HPDE6-E6E7 (cell line): ENCODE measurements at regions not wholly inside any gene's neighbourhood (a gene's known extent, or its start where the extent isn't known, plus 50 kb on each side); places are given as distances from the start of the nearest gene placed in this dataset.
"Not testable (repeated sequence)": the region's sequence is repeated elsewhere in the genome, so short reads cannot be mapped to it uniquely, and the experiment has no call there.

ENCODE experiments used
- DNase-seq: peaks from one replicate; pipeline ENCODE4 v3.0.0; 2011; ENCODE audit warnings: missing footprints; ENCODE audit errors: extremely low spot score

DNA sequence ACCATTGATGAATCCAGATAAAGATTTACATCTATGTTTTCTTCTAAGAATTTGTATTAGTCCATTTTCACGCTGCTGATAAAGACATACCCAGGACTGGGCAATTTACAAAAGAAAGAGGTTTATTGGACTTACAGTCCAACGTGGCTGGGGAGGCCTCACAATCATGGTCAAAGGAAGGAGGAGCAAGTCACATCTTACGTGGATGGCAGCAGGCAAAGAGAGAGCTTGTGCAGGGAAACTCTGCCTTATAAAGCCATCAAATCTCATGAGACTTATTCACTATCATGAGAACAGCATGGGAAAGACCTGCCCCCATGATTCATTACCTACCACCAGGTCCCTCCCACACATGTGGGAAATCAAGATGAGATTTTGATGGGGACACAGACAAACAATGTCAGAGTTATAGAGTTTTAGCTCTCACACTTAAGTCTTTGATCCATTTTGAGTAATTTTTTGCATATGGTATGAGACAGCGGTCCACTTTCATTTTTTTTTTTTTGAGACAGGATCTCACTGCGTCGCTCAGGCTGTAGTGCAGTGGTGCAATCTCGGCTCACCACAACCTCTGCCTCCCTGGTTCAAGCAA lies 53.5 kb upstream of the JADE2 start:
- DNase-seq = not testable (repeated sequence)

DNA sequence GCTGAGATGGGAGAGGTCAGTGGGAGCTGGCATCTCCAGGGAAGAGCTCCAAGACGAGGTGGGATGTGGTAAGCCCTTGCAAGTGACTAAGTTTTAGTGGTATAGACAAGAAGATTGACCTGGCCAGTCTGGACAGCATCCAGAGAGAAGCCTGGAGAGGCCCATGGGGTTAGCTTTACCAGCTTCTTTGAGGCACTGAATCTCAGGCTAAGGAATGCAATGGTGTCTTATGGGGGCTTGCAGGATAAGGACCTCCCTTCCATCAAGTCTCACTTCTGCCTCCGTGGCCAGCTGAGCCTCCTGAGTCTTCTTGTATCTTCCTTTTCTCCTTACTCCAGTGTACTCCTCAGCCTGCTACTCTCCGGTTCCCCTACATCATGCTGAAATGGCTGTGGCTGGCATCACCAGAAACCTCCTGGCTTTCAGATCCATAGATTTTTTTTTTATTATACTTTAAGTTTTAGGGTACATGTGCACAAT lies 56.5 kb upstream of the JADE2 start:
- no peak for DNase-seq

DNA sequence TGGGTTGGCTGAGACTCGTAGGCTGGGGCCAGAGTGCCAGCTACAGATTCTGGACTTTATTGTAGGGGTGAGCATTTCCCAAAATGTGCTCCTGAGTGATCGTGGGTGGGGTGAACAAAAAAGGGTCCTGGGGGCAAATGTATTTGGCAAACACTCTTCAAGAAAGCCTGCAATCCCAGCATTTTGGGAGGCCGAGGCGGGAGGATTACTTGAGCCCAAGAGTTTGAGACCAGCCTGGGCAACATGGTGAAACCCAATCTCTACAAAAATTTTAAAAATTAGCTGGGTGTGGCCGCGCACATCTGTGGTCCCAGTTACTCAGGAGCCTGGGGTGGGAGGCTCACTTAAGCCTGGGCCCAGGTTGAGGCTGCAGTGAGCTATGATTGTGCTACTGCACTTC lies 55.5 kb upstream of the CDKN2AIPNL start:
- no peak for DNase-seq

- peak; percentile 76 for DNase-seq
Measured at GRCh38 chr5:134466241-134467069, 54.8 kb upstream of the CDKN2AIPNL start.

DNA sequence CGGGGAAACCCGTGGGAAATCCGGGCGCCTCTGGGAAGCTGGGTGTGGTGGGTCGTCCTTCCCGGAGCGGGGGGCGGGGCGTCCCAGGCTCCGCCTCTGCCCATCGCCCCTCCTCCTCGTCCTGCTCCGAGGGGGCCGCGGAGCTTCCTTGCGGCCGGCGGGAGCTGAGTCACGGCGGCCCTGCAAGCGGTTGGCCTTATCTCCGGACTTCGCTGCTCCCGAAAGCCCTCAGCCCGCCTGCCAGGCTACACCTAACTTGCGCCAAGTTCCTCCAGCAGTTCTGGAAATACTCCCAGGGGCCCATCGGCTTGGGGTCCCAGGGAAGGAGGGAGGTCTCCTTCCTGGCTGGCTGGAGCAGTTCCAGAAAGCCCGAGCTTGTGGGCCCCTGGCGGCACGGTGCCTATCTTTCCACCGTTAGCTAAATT lies 54.1 kb upstream of the CDKN2AIPNL start:
- peak; percentile 94 for DNase-seq

DNA sequence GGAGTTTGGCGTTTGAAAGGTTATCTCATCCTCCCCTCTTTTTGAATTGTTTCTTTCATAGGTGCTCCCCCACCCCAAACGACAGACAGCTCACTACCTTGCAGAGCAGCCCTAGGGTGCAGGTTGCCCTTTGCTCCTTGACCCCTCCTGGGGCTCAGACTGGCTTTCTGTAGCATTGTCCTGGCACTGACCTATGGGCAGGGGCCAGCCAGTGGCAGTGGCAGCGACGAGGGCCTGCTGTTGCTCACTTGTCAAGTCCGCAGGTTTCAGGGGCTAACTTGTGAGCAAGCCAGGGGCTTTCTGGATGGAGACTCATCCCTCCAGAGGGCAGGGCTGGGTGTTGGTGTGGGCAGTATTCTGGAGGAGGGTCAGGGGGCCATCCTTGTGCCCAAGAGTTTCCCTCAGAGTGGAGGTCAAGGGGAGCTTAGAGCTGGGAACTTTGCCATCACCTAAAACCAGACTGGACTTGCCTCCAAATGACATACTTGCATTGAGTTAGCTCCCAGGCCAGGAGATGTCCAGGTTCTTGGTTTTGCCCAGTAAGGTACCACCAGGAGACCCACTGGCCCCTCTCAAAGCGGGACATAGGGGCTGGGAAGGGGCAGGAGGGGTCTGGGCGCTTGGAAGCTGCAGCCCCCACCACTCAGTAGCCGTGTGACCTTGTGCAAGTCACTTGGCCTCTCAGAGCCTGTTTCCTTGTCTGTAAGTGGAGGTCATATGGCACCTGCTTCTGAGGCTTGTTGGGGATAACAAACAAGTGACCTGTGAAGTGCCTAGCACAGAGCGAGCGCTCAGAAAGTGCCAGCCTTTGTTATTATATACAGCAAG lies 53.5 kb upstream of the CDKN2AIPNL start:
- DNase-seq = no peak

DNA sequence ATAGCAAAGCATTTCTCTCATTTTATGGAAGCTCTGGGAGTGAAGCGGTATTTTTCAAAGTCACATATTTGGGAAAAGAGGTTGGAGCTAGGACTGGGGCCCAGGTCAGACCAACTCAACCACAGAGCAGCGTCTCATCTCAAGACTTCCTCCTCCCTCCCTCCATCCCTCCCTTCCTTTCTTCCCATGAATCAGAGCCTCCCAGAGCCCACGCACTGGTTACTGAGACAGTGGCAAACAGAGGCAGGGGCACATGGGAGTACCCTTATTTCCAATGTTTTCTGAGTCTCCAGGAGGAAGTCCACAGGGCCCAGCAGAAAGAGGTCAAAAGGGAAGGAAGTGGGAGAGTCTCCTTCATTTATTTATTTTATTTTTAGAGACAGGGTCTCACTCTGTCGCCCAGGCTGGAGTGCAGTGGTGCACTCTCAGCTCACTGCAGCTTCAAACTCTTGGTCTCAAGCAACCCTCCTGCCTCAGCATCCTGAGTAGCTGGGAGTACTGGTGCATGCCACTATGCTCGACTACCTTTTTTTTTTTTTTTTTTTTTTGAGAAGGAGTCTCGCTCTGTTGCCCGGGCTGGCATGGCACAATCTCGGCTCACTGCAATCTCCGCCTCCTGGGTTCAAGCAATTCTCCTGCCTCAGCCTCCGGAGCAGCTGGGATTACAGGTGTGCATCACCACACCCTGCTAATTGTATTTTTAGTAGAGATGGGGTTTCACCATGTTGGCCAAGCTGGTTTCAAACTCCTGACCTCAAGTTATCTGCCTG lies 52.5 kb upstream of the CDKN2AIPNL start:
- no peak for DNase-seq

DNA sequence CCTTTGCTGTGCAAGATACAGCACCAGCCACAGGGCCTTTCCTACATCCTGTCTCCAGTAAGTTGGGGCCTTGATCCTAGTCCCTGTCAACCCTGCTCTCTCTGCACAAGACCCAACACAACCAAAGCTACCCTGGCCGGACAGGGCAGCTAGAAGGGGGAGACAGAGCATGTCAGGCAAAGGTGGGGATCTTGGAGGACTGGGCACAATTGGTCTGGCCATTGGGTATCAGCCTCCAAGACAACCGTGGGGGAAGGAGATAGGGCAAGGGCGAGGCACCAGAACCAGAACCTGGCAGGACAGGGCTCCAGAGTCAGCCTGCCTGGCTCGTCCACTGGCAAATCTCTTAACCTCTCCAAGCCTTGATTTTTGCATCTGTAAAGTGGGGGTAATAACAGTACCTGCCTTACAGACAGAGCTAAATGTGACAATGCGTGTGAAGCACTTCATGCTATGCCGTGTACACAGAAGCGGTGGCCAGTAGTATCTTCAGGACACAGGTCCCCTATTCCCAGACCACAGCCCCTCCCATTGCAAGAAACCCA lies 51.6 kb upstream of the CDKN2AIPNL start:
- no peak for DNase-seq

GRCh38 chr5:134462761-134463160 lies 51.1 kb upstream of the CDKN2AIPNL start:
- no peak for DNase-seq

DNA sequence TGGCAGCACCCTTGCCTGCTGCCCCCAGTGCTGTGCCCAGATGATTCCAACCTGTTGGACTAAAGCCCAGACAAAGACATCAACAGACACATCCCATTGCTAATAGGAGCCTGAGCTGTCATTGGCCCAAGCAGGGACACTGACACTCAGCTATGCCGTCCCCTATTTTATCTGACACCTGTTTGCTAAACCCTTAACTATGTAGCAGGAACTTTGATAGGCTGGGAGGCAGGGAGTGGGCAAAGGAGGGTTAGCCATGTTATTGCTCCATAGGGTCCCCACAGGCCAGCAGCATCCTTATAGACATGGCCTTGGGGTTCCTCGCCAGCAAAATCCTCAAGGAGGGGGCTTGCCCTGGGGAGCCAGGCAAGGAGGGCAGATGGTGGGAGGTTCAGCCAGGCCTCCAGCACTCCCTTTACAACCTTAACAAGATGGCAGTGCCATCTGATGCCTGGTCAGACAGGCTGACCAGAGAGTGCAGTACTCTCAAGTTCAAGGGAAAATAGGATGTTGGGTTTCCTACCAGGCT lies 50.4 kb upstream of the CDKN2AIPNL start:
- no peak for DNase-seq
